Upper lobe of left lung (tissue), 4 donors: ENCODE measurements at regions not wholly inside any gene's neighbourhood (a gene's known extent, or its start where the extent isn't known, plus 50 kb on each side); places are given as distances from the start of the nearest gene placed in this dataset.

ENCODE experiments used
- CTCF ChIP-seq, 6 experiments: fragments of 450-650 bp in 4 of 6; fragments of 200-600 bp in 2 of 6; sonication (generic) in 2 of 6; IDR thresholded peaks; one replicate each; pipeline ENCODE4 v1.5.1; 2016 to 2019; ENCODE audit warnings: antibody characterized with exemption in 6 of 6
- EP300 ChIP-seq, 4 donors: sonication (generic); formaldehyde crosslinking; IDR thresholded peaks; one replicate each; pipeline ENCODE4 v1.5.1; 2017; ENCODE audit warnings: antibody characterized with exemption in 4 of 4, control low read depth in 2 of 4
- POLR2A ChIP-seq, 4 donors: fragments of 450-650 bp; IDR thresholded peaks; one replicate each; pipeline ENCODE4 v1.5.1; 2016 to 2017; ENCODE audit warnings: antibody characterized with exemption in 4 of 4, mild to moderate bottlenecking in 2 of 4

GRCh38 chr16:48963306-48963705 lies 318.3 kb downstream of the CBLN1 start:
- TF ChIP-seq CTCF (IDR thresholded peaks at IDR 0.05) (no peak), POLR2A (IDR thresholded peaks at IDR 0.05) (no peak), EP300 (IDR thresholded peaks at IDR 0.05) (no peak)
